ENCODE measurements at regions not wholly inside any gene's neighbourhood (a gene's known extent, or its start where the extent isn't known, plus 50 kb on each side); places are given as distances from the start of the nearest gene placed in this dataset.
"Not testable (repeated sequence)": the region's sequence is repeated elsewhere in the genome, so short reads cannot be mapped to it uniquely, and the experiment has no call there.

DNA sequence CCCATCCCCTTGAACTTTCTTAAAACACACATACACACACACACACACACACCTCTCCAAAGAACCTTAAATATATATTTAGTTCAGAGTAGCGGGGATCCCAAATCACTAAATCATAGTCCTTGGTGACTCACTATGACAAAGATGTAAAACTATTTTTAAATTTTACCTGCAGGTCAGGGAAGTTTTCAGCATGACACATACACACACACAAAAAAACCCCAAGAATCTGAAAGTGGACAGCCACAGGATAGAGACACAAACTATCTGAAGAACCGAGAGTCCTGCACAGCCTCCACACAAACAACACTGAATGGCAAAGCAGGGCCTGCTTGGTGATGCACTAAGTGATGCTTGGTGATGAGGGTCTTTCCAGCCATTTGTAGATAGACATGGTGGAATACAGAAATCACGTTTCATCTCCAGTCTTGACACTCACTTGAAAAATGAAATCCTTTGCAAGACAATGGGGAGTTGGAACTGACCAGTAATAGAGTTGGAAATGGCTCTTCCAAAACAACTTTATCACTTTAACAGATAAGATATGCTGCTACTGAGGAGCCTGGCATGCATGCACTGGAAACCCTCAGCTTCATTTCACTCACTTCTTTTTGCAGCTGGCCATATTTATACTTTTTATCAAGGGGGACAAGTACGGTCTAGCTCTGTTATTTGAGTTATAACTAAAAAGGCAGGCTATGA lies 307.3 kb downstream of the RAPGEF2 start:
- DNase-seq, result peak; percentile 65

- DNase-seq, result no peak
Observed at GRCh38 chr4:159410891-159411290, 308.0 kb downstream of the RAPGEF2 start.

GRCh38 chr4:159413306-159413943 lies 310.5 kb downstream of the RAPGEF2 start:
- no peak for DNase-seq

DNA sequence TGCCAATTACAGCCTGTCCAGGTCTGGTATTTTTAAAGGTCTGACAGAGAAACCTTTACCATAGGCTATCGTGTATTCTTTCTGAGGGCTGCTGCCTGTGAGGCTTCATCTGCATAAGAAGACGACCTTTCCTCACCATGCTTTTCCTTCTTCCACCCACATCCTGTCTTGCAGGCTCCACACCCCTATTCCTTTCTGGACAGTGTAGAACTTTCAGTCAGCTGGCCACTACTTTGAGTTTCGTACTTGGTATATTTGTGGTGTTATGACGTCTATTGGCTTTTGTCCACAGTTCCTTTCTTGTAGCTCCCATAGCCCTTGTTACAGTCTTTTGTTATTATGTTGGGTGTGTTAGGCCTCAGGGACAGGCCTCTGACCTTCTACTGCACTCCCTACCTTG lies 311.4 kb downstream of the RAPGEF2 start:
- no peak for DNase-seq

- no peak for DNase-seq
Observed at GRCh38 chr4:159416073-159416472, 313.2 kb downstream of the RAPGEF2 start.

- DNase-seq, result no peak
Observed at GRCh38 chr4:159416996-159417395, 314.1 kb downstream of the RAPGEF2 start.

- DNase-seq, result no peak
Observed at GRCh38 chr4:159420162-159421057, 317.5 kb downstream of the RAPGEF2 start.

GRCh38 chr4:159421058-159421419 lies 318.2 kb downstream of the RAPGEF2 start:
- DNase-seq, result not testable (repeated sequence)

GRCh38 chr4:159422019-159422418 lies 319.1 kb downstream of the RAPGEF2 start:
- DNase-seq, result no peak

- DNase-seq, result no peak
Observed at GRCh38 chr4:159422626-159423025, 319.7 kb downstream of the RAPGEF2 start.

DNA sequence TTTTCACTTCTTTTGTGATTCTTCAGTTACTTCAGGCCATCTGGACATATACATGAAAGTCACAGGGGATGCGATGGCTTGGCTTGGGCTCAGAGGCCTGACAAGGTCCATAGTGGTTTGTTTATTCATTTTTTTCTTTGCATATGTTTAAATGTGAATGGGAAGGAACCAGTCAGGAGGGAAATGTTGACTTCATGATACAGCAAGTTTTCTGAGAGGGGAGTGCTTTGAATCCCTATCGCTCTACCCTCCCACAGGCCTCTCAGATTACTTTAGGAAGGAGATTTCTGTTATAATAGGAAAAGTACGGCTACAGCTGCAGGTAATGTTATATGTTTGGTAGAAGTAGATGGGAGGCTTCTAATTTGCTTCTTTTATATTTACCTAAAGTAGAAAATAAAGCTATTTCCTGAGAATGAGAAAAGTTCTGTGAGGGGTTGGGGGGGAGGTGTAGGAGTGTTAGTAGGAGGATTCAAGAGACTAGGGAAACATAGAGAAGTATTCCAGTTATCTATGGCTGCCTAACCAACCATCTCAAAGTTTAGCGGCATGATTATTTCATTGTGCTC lies 322.9 kb downstream of the RAPGEF2 start:
- DNase-seq, result no peak

DNA sequence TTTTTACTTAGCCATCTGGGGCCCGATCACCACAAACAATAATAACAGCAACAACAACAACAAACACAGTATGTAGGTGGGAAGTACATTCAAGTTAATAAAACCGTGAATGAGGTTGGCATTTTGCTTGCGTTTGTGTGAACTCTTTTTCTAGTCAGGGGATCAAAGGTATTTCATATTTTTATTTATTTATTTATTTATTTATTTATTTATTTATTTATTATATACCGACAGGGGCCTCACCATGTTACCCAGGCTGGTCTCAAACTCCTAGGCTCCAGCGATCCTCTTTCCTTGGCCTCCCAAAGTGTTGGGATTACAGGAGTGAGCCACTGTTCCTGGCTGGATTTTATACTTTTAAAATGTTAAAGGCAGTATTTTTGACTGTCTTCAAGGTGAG lies 325.4 kb downstream of the RAPGEF2 start:
- DNase-seq, result no peak

GRCh38 chr4:159428975-159429692 lies 326.3 kb downstream of the RAPGEF2 start:
- DNase-seq, result no peak

GRCh38 chr4:159429693-159430035 lies 326.8 kb downstream of the RAPGEF2 start:
- no peak for DNase-seq

DNA sequence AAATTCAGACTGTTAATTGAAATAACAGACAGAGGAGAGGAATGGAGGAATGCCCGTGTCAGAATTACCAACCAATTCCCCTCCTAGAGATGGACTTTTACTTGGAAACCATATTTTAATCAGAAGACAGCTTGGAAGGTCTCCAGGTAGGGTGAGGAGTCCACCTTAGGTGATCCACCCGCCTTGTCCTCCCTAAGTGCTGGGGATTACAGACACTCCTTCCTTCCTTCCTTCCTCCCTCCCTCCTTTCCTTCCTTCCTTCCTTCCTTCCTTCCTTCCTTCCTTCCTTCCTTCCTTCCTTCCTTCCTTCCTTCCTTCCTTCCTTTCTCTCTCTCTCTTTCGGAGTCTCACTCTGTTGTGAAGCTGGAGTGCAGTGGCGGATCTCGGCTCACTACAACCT lies 328.0 kb downstream of the RAPGEF2 start:
- DNase-seq, result no peak

GRCh38 chr4:159432436-159432835 lies 329.6 kb downstream of the RAPGEF2 start:
- no peak for DNase-seq

DNA sequence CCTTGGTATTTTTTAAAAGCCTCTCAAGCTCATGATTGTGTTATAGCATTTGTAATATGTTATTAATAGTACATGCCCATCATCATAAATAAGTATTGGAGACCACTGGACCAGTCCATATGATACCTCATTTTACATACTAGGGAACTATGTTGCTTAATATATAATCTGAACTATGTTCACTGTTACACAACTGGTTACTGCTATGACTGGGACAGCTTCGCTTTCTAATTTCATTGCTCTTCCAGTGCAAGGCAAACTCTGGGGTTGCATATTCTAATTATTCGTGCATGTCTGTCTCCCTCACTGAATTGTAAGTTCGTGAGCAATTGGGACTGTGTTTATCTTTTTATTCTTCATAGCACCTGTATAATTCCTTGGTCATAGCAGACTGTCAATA lies 330.5 kb downstream of the RAPGEF2 start:
- DNase-seq, result no peak

- peak; percentile 77 for DNase-seq
Observed at GRCh38 chr4:159434114-159434870, 331.4 kb downstream of the RAPGEF2 start.

- no peak for DNase-seq
Observed at GRCh38 chr4:159434871-159435241, 332.0 kb downstream of the RAPGEF2 start.

DNA sequence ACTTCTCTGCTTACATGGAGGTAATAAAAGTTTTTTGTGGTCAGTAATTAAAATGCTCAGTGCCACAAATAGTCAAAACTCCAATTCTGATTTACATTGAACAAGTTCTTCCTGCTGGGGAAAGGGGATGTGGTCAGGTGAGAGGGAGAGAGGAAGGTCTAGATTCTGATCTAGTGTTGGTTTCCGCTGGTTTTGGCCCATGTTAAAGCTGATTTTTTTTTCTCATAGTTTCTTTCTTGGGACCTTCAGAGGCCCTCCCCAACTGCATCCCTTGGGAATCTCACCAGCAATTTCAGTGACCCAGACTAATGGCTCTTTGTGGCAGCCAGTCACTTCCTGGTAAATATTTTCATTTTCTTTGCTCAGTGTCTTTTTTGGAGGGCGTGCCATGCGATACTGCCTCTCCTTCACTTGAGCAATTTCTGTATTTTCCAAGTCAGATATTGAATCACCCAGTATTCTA lies 332.7 kb downstream of the RAPGEF2 start:
- DNase-seq, result peak; percentile 94

GRCh38 chr4:159443975-159444374 lies 341.1 kb downstream of the RAPGEF2 start:
- DNase-seq, result peak; percentile 10

DNA sequence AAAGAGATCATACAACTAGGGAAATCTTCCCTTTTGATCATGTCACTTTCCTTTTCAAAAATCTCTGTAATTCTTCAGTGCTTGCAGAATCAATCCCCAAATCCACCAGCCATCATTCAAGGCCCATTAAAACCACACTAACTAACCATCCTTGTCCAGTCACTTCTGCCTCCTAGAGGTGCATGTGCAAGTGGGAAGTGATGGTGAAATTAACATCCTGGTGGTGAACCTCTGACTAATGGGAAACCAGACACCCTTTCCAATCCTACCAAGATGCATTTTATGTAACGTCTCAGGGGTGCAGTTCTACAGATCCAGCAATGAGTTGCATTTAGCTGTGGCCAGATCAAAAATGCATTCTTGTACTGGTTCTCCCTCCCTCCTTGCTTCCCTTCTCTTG lies 341.8 kb downstream of the RAPGEF2 start:
- DNase-seq, result peak; percentile 53
